Parathyroid adenoma (tissue), 2 donors: ENCODE measurements at regions not wholly inside any gene's neighbourhood (a gene's known extent, or its start where the extent isn't known, plus 50 kb on each side); places are given as distances from the start of the nearest gene placed in this dataset.
"Not testable (repeated sequence)": the region's sequence is repeated elsewhere in the genome, so short reads cannot be mapped to it uniquely, and the experiment has no call there.

Source experiments
- H2AFZ ChIP-seq: fragments of 300-600 bp; sonication (generic); one replicate; pipeline ENCODE4 v1.7.0; 2017; ENCODE audit warnings: antibody characterized with exemption, mild to moderate bottlenecking
- H3K27ac ChIP-seq: fragments of 300-600 bp; sonication (generic); one replicate; pipeline ENCODE4 v1.7.0; 2017
- H3K27me3 ChIP-seq: fragments of 300-600 bp; sonication (generic); one replicate; pipeline ENCODE4 v1.7.0; 2017; ENCODE audit warnings: low read length; ENCODE audit not compliant: control insufficient read depth, insufficient read depth
- H3K36me3 ChIP-seq: fragments of 300-600 bp; sonication (generic); one replicate; pipeline ENCODE4 v1.7.0; 2017; ENCODE audit warnings: low read length; ENCODE audit not compliant: control insufficient read depth, insufficient read depth
- H3K4me1 ChIP-seq: fragments of 300-600 bp; sonication (generic); one replicate; pipeline ENCODE4 v1.7.0; 2017; ENCODE audit warnings: control low read depth
- H3K4me2 ChIP-seq: fragments of 300-600 bp; sonication (generic); one replicate; pipeline ENCODE4 v1.7.0; 2017; ENCODE audit warnings: low read length
- H3K4me3 ChIP-seq: fragments of 300-600 bp; sonication (generic); one replicate; pipeline ENCODE4 v1.7.0; 2017; ENCODE audit warnings: low read depth, low read length
- H3K79me2 ChIP-seq: fragments of 300-600 bp; sonication (generic); one replicate; pipeline ENCODE4 v1.7.0; 2017; ENCODE audit warnings: control low read depth
- H3K9ac ChIP-seq: fragments of 300-600 bp; sonication (generic); one replicate; pipeline ENCODE4 v1.7.0; 2017; ENCODE audit warnings: mild to moderate bottlenecking
- H3K9me3 ChIP-seq: fragments of 300-600 bp; sonication (generic); one replicate; pipeline ENCODE4 v1.7.0; 2017; ENCODE audit warnings: low read length; ENCODE audit not compliant: control insufficient read depth
- CTCF ChIP-seq: fragments of 300-600 bp; sonication (generic); IDR thresholded peaks from one replicate; pipeline ENCODE4 v1.7.0; 2017; ENCODE audit warnings: antibody characterized with exemption, mild to moderate bottlenecking
- donor health status: primary hyperparathyroidism.

- no peaks in the 10 kb centered on the region for H3K4me1 ChIP-seq
- TF ChIP-seq CTCF: no peak
- no peak overlapping the region for H3K4me3 ChIP-seq
Measured at GRCh38 chr20:47907031-47907675, 121.9 kb upstream of the SULF2 start.

GRCh38 chr20:47906348-47906660 lies 121.0 kb upstream of the SULF2 start:
- Histone ChIP-seq H3K9me3 (no peaks in the 10 kb centered on the region), H3K27me3 (no peaks in the 10 kb centered on the region), H3K27ac (no peak overlapping the region), H3K4me3 (no peak overlapping the region), H3K36me3 (no peaks in the 10 kb centered on the region), H3K79me2 (no peaks in the 10 kb centered on the region), H3K9ac (no peak overlapping the region), H3K4me1 (no peaks in the 10 kb centered on the region), H3K4me2 (no peak overlapping the region), H2AFZ (no peak overlapping the region)
- TF ChIP-seq CTCF: no peak

More at GRCh38 chr20:47907031-47907675, 121.9 kb upstream of the SULF2 start:
- Histone ChIP-seq H3K79me2 (no peaks in the 10 kb centered on the region), H2AFZ (no peak overlapping the region), H3K27ac (no peak overlapping the region), H3K9me3 (no peaks in the 10 kb centered on the region), H3K36me3 (no peaks in the 10 kb centered on the region), H3K9ac (no peak overlapping the region), H3K27me3 (no peaks in the 10 kb centered on the region), H3K4me2 (no peak overlapping the region)

GRCh38 chr20:47905628-47906347 lies 120.5 kb upstream of the SULF2 start:
- H3K9ac ChIP-seq: no peak overlapping the region
- H3K27ac ChIP-seq: no peak overlapping the region
- H3K79me2 ChIP-seq: no peaks in the 10 kb centered on the region
- H3K9me3 ChIP-seq: no peaks in the 10 kb centered on the region
- TF ChIP-seq CTCF: no peak
- H3K4me1 ChIP-seq: no peaks in the 10 kb centered on the region
- no peak overlapping the region for H2AFZ ChIP-seq
- no peaks in the 10 kb centered on the region for H3K27me3 ChIP-seq
- no peaks in the 10 kb centered on the region for H3K36me3 ChIP-seq
- no peak overlapping the region for H3K4me3 ChIP-seq
- no peak overlapping the region for H3K4me2 ChIP-seq

- not testable (repeated sequence) for H3K9me3 ChIP-seq, H3K36me3 ChIP-seq, H2AFZ ChIP-seq, H3K27me3 ChIP-seq, H3K4me3 ChIP-seq, H3K79me2 ChIP-seq, H3K27ac ChIP-seq, H3K9ac ChIP-seq, H3K4me1 ChIP-seq, H3K4me2 ChIP-seq
Measured at GRCh38 chr20:47903009-47903408, 117.7 kb upstream of the SULF2 start.

GRCh38 chr20:47899313-47899712 lies 114.0 kb upstream of the SULF2 start:
- H3K79me2 ChIP-seq, H3K27me3 ChIP-seq, H3K4me2 ChIP-seq, H3K9ac ChIP-seq, H3K4me1 ChIP-seq, H3K4me3 ChIP-seq, H3K9me3 ChIP-seq, H2AFZ ChIP-seq, H3K27ac ChIP-seq, H3K36me3 ChIP-seq: not testable (repeated sequence)
